ENCODE measurements at regions not wholly inside any gene's neighbourhood (a gene's known extent, or its start where the extent isn't known, plus 50 kb on each side); places are given as distances from the start of the nearest gene placed in this dataset.
"Not testable (repeated sequence)": the region's sequence is repeated elsewhere in the genome, so short reads cannot be mapped to it uniquely, and the experiment has no call there.

- Histone ChIP-seq H3K23ac (ENCODE audit: low read length) (no peak overlapping the region), H3K56ac (ENCODE audit: low read length) (no peak overlapping the region), H3K79me1 (ENCODE audit: low read length) (no peaks in the 10 kb centered on the region), H2BK5ac (ENCODE audit: low read length) (no peak overlapping the region), H3K36me3 (ENCODE audit: control insufficient read depth, insufficient read depth, low read length) (no peaks in the 10 kb centered on the region), H3K4me3 (ENCODE audit: low read length) (no peak overlapping the region), H3K27ac (ENCODE audit: low read depth, low read length) (no peak overlapping the region), H3K4me2 (ENCODE audit: low read length) (no peak overlapping the region), H3K9ac (ENCODE audit: low read length) (no peak overlapping the region), H3K18ac (ENCODE audit: low read length) (no peak overlapping the region), H2BK15ac (replicated peaks; ENCODE audit: low read depth) (no peak overlapping the region), H3K4ac (ENCODE audit: low read depth, low read length) (no peak overlapping the region), H2BK120ac (ENCODE audit: low read depth, low read length) (no peak overlapping the region), H4K8ac (ENCODE audit: low read depth, low read length) (no peak overlapping the region), H2AK5ac (ENCODE audit: low read length) (no peak overlapping the region), H3K27me3 (ENCODE audit: insufficient read depth, low read length, poor library complexity) (no peaks in the 10 kb centered on the region), H4K5ac (ENCODE audit: low read length) (no peak overlapping the region), H3K79me2 (ENCODE audit: control insufficient read depth, insufficient read depth, low read length) (no peaks in the 10 kb centered on the region), H3K4me1 (ENCODE audit: control insufficient read depth, low read depth, low read length) (no peaks in the 10 kb centered on the region)
- DNase-seq = no peak
These were observed 146.8 kb downstream of the MID1IP1 start for GRCh38 chrX:38948046-38948445.

- no peaks in the 10 kb centered on the region for H3K79me1 ChIP-seq (ENCODE audit: low read length)
- H2BK120ac ChIP-seq (ENCODE audit: low read depth, low read length) = no peak overlapping the region
- no peak overlapping the region for H4K8ac ChIP-seq (ENCODE audit: low read depth, low read length)
- H3K4me3 ChIP-seq (ENCODE audit: low read length) = no peak overlapping the region
- no peak overlapping the region for H2AK5ac ChIP-seq (ENCODE audit: low read length)
- no peak overlapping the region for H3K9ac ChIP-seq (ENCODE audit: low read length)
- H3K79me2 ChIP-seq (ENCODE audit: control insufficient read depth, insufficient read depth, low read length) = no peaks in the 10 kb centered on the region
- H3K4me1 ChIP-seq (ENCODE audit: control insufficient read depth, low read depth, low read length) = no peaks in the 10 kb centered on the region
- no peak overlapping the region for H3K4ac ChIP-seq (ENCODE audit: low read depth, low read length)
- no peak overlapping the region for H3K56ac ChIP-seq (ENCODE audit: low read length)
- H3K36me3 ChIP-seq (ENCODE audit: control insufficient read depth, insufficient read depth, low read length) = no peaks in the 10 kb centered on the region
- no peak overlapping the region for H2BK5ac ChIP-seq (ENCODE audit: low read length)
- no peak overlapping the region for H2BK15ac ChIP-seq (replicated peaks; ENCODE audit: low read depth)
- H3K27ac ChIP-seq (ENCODE audit: low read depth, low read length) = no peak overlapping the region
- no peak for DNase-seq
- no peak overlapping the region for H3K4me2 ChIP-seq (ENCODE audit: low read length)
- no peak overlapping the region for H3K18ac ChIP-seq (ENCODE audit: low read length)
- WGBS (ENCODE audit: extremely low coverage, insufficient coverage, low lambda C conversion rate) = no CpG with 5 or more reads among the region's 2 CpGs
- H4K5ac ChIP-seq (ENCODE audit: low read length) = no peak overlapping the region
- no peak overlapping the region for H3K23ac ChIP-seq (ENCODE audit: low read length)
- no peaks in the 10 kb centered on the region for H3K27me3 ChIP-seq (ENCODE audit: insufficient read depth, low read length, poor library complexity)
These were observed 153.3 kb downstream of the MID1IP1 start for GRCh38 chrX:38954520-38954919.

GRCh38 chrX:38959736-38960135, 158.5 kb downstream of the MID1IP1 start:
- Histone ChIP-seq H3K18ac (ENCODE audit: low read length) (no peak overlapping the region), H3K4me3 (ENCODE audit: low read length) (no peak overlapping the region), H2BK15ac (replicated peaks; ENCODE audit: low read depth) (no peak overlapping the region), H3K4ac (ENCODE audit: low read depth, low read length) (no peak overlapping the region), H3K4me1 (ENCODE audit: control insufficient read depth, low read depth, low read length) (no peaks in the 10 kb centered on the region), H3K23ac (ENCODE audit: low read length) (no peak overlapping the region), H3K9ac (ENCODE audit: low read length) (no peak overlapping the region), H3K56ac (ENCODE audit: low read length) (peak overlapping the region; percentile 28), H2BK120ac (ENCODE audit: low read depth, low read length) (no peak overlapping the region), H3K4me2 (ENCODE audit: low read length) (no peak overlapping the region), H3K27ac (ENCODE audit: low read depth, low read length) (no peak overlapping the region), H3K36me3 (ENCODE audit: control insufficient read depth, insufficient read depth, low read length) (no peaks in the 10 kb centered on the region), H2BK5ac (ENCODE audit: low read length) (no peak overlapping the region), H4K8ac (ENCODE audit: low read depth, low read length) (no peak overlapping the region), H3K27me3 (ENCODE audit: insufficient read depth, low read length, poor library complexity) (no peaks in the 10 kb centered on the region), H3K79me2 (ENCODE audit: control insufficient read depth, insufficient read depth, low read length) (no peaks in the 10 kb centered on the region), H4K5ac (ENCODE audit: low read length) (no peak overlapping the region), H2AK5ac (ENCODE audit: low read length) (no peak overlapping the region), H3K79me1 (ENCODE audit: low read length) (no peaks in the 10 kb centered on the region)
- DNase-seq = peak; percentile 58
- no CpG with 5 or more reads among the region's 1 CpG for WGBS (ENCODE audit: extremely low coverage, insufficient coverage, low lambda C conversion rate)

DNA sequence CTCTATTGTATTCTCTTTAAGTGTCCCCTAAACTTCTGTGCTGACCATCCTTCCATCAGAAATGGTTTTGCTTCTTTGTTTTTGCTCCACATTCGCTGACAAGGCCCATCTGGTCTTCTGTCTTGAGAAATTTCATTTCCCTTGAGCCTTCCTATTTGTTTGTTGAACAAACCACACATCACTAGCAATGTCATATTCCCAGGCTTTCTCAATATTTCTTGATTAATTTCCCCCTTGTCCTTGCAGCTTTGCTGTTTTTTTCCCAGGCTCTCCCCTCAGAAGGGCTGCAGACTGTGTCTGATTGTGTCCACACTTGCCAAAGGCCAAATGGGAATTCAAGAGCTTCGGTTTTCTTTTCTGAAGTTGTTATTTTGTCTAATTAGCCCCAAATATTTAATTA, 158.9 kb downstream of the MID1IP1 start:
- no peak overlapping the region for H4K8ac ChIP-seq (ENCODE audit: low read depth, low read length)
- H3K56ac ChIP-seq (ENCODE audit: low read length) = peak overlapping the region; percentile 4
- peak overlapping the region; percentile 84 for H3K18ac ChIP-seq (ENCODE audit: low read length)
- H3K27ac ChIP-seq (ENCODE audit: low read depth, low read length) = peak overlapping the region; percentile 73
- peak overlapping the region; percentile 86 for H3K4ac ChIP-seq (ENCODE audit: low read depth, low read length)
- no peaks in the 10 kb centered on the region for H3K79me1 ChIP-seq (ENCODE audit: low read length)
- H2BK15ac ChIP-seq (replicated peaks; ENCODE audit: low read depth) = peak overlapping the region; percentile 45
- DNase-seq = no peak
- H3K79me2 ChIP-seq (ENCODE audit: control insufficient read depth, insufficient read depth, low read length) = no peaks in the 10 kb centered on the region
- H2BK5ac ChIP-seq (ENCODE audit: low read length) = no peak overlapping the region
- H3K36me3 ChIP-seq (ENCODE audit: control insufficient read depth, insufficient read depth, low read length) = no peaks in the 10 kb centered on the region
- no peak overlapping the region for H3K4me2 ChIP-seq (ENCODE audit: low read length)
- H3K4me1 ChIP-seq (ENCODE audit: control insufficient read depth, low read depth, low read length) = no peaks in the 10 kb centered on the region
- no CpG with 5 or more reads among the region's 2 CpGs for whole genome bisulfite sequencing (ENCODE audit: extremely low coverage, insufficient coverage, low lambda C conversion rate)
- no peak overlapping the region for H2AK5ac ChIP-seq (ENCODE audit: low read length)
- no peak overlapping the region for H3K4me3 ChIP-seq (ENCODE audit: low read length)
- H4K5ac ChIP-seq (ENCODE audit: low read length) = no peak overlapping the region
- H3K23ac ChIP-seq (ENCODE audit: low read length) = no peak overlapping the region
- peak overlapping the region; percentile 45 for H2BK120ac ChIP-seq (ENCODE audit: low read depth, low read length)
- no peak overlapping the region for H3K9ac ChIP-seq (ENCODE audit: low read length)
- H3K27me3 ChIP-seq (ENCODE audit: insufficient read depth, low read length, poor library complexity) = no peaks in the 10 kb centered on the region

GRCh38 chrX:38961936-38962335, 160.7 kb downstream of the MID1IP1 start:
- no peak overlapping the region for H3K56ac ChIP-seq (ENCODE audit: low read length)
- no CpG with 5 or more reads among the region's 4 CpGs for WGBS (ENCODE audit: extremely low coverage, insufficient coverage, low lambda C conversion rate)
- no peak overlapping the region for H3K18ac ChIP-seq (ENCODE audit: low read length)
- no peak overlapping the region for H3K4ac ChIP-seq (ENCODE audit: low read depth, low read length)
- no peaks in the 10 kb centered on the region for H3K79me2 ChIP-seq (ENCODE audit: control insufficient read depth, insufficient read depth, low read length)
- no peak overlapping the region for H3K4me3 ChIP-seq (ENCODE audit: low read length)
- no peak for DNase-seq
- no peak overlapping the region for H3K23ac ChIP-seq (ENCODE audit: low read length)
- no peak overlapping the region for H3K27ac ChIP-seq (ENCODE audit: low read depth, low read length)
- no peak overlapping the region for H3K4me2 ChIP-seq (ENCODE audit: low read length)
- no peak overlapping the region for H3K9ac ChIP-seq (ENCODE audit: low read length)
- H3K27me3 ChIP-seq (ENCODE audit: insufficient read depth, low read length, poor library complexity) = no peaks in the 10 kb centered on the region
- no peak overlapping the region for H4K5ac ChIP-seq (ENCODE audit: low read length)
- no peak overlapping the region for H2AK5ac ChIP-seq (ENCODE audit: low read length)
- H2BK120ac ChIP-seq (ENCODE audit: low read depth, low read length) = no peak overlapping the region
- no peak overlapping the region for H2BK15ac ChIP-seq (replicated peaks; ENCODE audit: low read depth)
- no peak overlapping the region for H2BK5ac ChIP-seq (ENCODE audit: low read length)
- H4K8ac ChIP-seq (ENCODE audit: low read depth, low read length) = no peak overlapping the region
- H3K4me1 ChIP-seq (ENCODE audit: control insufficient read depth, low read depth, low read length) = no peaks in the 10 kb centered on the region
- H3K79me1 ChIP-seq (ENCODE audit: low read length) = no peaks in the 10 kb centered on the region
- no peaks in the 10 kb centered on the region for H3K36me3 ChIP-seq (ENCODE audit: control insufficient read depth, insufficient read depth, low read length)

- not testable (repeated sequence) for H4K5ac ChIP-seq (ENCODE audit: low read length); H3K79me2 ChIP-seq (ENCODE audit: control insufficient read depth, insufficient read depth, low read length); H3K27ac ChIP-seq (ENCODE audit: low read depth, low read length); H3K79me1 ChIP-seq (ENCODE audit: low read length); H4K8ac ChIP-seq (ENCODE audit: low read depth, low read length); H3K4me3 ChIP-seq (ENCODE audit: low read length); H3K4me1 ChIP-seq (ENCODE audit: control insufficient read depth, low read depth, low read length); H3K4me2 ChIP-seq (ENCODE audit: low read length); DNase-seq; H3K36me3 ChIP-seq (ENCODE audit: control insufficient read depth, insufficient read depth, low read length); H3K56ac ChIP-seq (ENCODE audit: low read length); H2AK5ac ChIP-seq (ENCODE audit: low read length); H3K18ac ChIP-seq (ENCODE audit: low read length); H3K9ac ChIP-seq (ENCODE audit: low read length); H2BK5ac ChIP-seq (ENCODE audit: low read length); H3K4ac ChIP-seq (ENCODE audit: low read depth, low read length); H3K23ac ChIP-seq (ENCODE audit: low read length); H2BK120ac ChIP-seq (ENCODE audit: low read depth, low read length); H3K27me3 ChIP-seq (ENCODE audit: insufficient read depth, low read length, poor library complexity); H2BK15ac ChIP-seq (replicated peaks; ENCODE audit: low read depth)
- no CpG with 5 or more reads among the region's 3 CpGs for WGBS (ENCODE audit: extremely low coverage, insufficient coverage, low lambda C conversion rate)
These were observed 162.0 kb downstream of the MID1IP1 start for GRCh38 chrX:38963244-38963643.
